NAMALWA (cell line): ENCODE measurements at regions not wholly inside any gene's neighbourhood (a gene's known extent, or its start where the extent isn't known, plus 50 kb on each side); places are given as distances from the start of the nearest gene placed in this dataset.

Experiments used
- DNase-seq: peaks from one replicate; pipeline ENCODE4 v3.0.0-alpha.2; 2015; ENCODE audit warnings: low spot score

GRCh38 chr16:6574146-6574545 lies 758.5 kb upstream of the RBFOX1 start:
- DNase-seq: no peak

DNA sequence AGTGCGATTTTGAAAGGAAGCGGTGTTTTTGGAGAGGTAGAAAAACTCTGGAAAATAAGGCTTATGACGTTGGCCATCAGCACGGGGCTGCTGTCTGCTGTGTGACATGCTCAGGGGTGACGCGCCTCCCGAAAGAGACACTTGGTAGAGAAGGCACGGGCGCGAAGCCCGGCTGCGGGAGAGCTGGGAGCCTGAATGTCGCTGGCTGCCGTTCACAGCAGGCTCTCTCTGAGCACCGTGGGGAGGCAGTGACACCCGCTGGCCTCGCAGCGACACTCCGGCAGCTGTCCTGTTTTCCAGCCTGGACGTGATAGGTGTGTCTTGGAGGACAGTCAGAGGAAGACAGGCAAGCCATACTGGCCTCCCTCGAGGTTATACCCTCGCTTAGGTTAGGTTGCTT lies 759.1 kb upstream of the RBFOX1 start:
- DNase-seq: no peak

GRCh38 chr16:6571044-6571443 lies 761.6 kb upstream of the RBFOX1 start:
- no peak for DNase-seq

GRCh38 chr16:6570530-6570929 lies 762.1 kb upstream of the RBFOX1 start:
- DNase-seq: no peak

DNA sequence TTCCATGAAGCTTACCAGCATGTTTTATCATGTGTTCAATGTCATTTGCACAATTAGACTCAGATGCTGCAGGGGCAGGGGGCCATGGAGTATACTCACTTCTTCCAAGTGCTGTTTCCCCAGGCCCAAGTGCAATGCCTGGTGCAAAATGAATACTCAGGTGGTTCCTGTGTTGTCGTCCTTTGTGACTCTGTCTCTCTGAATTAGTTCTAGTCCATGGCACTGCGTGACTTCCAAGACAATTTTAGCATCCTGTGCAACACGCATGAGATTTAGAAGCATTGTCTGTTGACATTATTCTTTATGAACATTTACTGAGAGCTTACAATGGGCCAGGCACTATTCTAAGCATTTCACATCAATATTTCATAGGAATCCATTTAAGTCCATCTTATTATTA lies 769.7 kb upstream of the RBFOX1 start:
- DNase-seq: no peak

- DNase-seq: no peak
Measured at GRCh38 chr16:6560306-6561100, 772.1 kb upstream of the RBFOX1 start.

GRCh38 chr16:6558661-6559060 lies 774.0 kb upstream of the RBFOX1 start:
- DNase-seq: no peak

- no peak for DNase-seq
Measured at GRCh38 chr16:6558126-6558525, 774.5 kb upstream of the RBFOX1 start.

- DNase-seq: no peak
Measured at GRCh38 chr16:6557353-6558023, 775.2 kb upstream of the RBFOX1 start.

- peak; percentile 11 for DNase-seq
Measured at GRCh38 chr16:6549415-6549814, 783.2 kb upstream of the RBFOX1 start.

DNA sequence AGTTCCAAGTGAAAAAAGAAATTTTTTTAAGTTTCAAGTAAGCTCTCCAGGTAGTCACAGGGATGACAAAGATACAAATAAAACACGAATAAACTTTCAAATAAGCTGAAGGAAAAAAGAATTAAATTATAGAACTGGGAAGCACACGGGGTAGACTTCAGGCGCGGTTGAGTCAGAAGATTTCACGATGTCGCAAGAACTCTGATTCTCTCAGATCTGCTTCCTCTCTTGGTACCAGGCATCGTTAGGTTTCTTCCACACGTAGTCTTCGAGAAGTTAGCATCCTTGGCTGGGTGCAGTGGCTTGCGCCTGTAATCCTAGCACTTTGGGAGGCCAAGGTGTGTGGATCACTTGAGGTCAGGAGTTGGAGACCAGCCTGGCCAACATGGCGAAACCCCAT lies 784.1 kb upstream of the RBFOX1 start:
- DNase-seq: no peak

DNA sequence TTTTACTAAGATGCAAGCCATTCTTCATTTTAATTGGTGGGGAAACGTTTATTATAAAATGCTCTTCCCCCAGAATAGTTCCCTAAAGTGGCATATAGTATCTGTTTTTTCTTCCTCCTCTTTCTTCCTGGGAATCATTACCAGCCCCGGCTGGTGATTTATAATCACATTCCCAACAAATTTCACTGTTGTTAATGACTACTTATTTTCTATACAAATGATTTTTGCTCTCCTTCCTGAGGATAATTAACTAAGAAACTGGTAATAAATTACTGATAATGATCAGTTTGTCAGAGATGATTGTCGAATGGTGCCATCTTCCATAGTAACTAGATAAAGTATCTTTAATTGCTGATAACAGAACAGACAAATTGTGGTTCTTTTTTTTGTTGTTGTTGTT lies 785.5 kb upstream of the RBFOX1 start:
- DNase-seq: no peak

DNA sequence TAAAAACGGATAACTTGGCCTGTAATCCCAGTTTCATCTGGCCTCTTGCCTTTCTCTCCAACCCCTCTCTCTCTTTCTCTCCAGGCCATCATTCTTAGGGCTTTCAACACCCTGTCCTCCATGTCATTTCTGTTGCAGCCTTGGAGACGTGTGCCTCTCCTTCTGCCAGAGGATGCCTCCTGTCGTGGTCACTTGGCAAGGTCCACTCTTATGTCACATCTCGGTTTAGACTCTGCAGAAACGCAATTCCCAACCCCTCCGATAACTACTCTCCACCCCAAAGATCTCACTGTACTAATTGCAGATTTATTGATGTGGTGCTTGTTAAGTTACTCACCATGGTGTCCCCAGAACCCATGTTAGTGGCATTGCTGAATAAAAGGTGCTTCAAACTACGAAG lies 787.3 kb upstream of the RBFOX1 start:
- DNase-seq: no peak

DNA sequence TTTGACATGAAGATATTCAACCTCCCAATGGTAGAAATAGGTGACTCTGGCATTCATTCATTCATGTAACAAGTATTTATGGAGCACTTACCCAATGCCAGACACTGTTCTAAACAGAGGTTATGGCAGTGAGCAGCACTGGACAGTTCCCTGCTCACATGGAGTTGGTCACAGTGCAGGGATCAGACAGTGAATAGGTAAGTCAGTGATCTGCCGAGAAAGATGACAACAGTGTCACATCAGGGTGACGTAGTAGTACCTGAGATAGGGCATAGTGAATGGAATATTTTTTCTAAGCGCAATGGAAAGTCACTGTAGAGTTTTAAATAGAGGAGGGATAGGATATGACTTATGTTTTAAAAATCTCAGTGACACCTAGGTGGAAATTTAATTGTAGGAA lies 791.4 kb upstream of the RBFOX1 start:
- no peak for DNase-seq

- no peak for DNase-seq
Measured at GRCh38 chr16:6536411-6536810, 796.2 kb upstream of the RBFOX1 start.

GRCh38 chr16:6531067-6531466 lies 801.6 kb upstream of the RBFOX1 start:
- no peak for DNase-seq

DNA sequence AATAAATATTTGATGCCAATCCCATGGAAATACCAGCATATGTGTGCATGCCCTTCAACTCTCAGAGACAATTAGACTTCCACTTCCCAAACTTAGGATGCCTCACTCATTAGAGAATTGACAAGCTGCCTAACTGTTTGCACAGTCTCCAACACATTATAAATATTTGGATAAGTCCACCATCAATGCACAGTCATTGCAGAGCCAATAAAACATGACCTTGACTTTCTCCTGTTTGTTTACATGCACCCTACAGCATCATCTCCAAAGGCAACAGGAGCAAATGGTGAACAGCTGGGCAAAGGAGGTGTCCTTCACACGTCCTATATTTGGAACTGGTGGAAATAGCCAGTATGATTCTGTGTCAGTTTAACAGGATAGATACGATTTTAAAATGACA lies 804.4 kb upstream of the RBFOX1 start:
- no peak for DNase-seq

GRCh38 chr16:6527646-6528045 lies 805.0 kb upstream of the RBFOX1 start:
- no peak for DNase-seq

DNA sequence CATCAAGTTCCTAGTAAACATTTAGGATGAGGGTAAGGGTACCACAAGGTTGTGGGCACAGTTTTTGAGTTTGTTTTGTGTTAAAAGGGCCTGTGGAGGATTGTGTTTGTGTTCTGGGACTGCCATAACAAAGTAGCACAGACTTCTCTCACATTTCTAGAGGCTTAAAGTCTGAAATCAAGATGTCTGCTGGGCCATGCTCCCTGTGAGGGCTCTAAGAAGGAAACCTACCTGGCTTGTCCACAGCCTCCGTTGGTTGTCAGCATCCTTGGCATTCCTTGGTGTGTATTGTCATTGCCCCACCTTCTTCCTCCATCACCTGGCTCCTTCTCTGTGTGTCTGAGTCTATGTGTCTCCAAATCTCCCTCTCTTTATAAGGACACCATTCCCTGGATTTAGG lies 808.1 kb upstream of the RBFOX1 start:
- DNase-seq: no peak

- no peak for DNase-seq
Measured at GRCh38 chr16:6517020-6517720, 815.5 kb upstream of the RBFOX1 start.

GRCh38 chr16:6512512-6512911 lies 820.1 kb upstream of the RBFOX1 start:
- DNase-seq: no peak

DNA sequence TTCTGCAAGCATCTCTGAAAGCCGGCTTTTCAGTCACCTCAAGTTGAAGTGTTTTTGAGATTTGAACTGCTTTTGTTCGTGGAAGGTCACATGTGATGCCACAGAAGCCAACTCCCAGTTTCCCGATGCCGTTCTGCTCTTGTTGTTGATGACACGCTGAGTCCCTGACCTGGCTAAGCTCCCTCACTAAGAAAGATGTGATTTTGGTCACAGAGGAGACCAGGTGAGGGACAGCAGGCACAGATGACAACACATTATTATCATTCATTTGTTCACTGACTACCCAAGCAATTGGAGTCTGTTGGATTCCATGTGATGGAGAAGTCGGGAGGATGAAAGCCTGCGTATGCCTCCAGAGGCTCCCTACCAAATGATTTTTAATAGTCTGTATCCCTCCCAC lies 822.4 kb upstream of the RBFOX1 start:
- no peak for DNase-seq

- no peak for DNase-seq
Measured at GRCh38 chr16:6499413-6499812, 833.2 kb upstream of the RBFOX1 start.
